HEK293 (cell line): ENCODE measurements at regions not wholly inside any gene's neighbourhood (a gene's known extent, or its start where the extent isn't known, plus 50 kb on each side); places are given as distances from the start of the nearest gene placed in this dataset.

Experiments used
- CTCF ChIP-seq: fragments of 450-650 bp; formaldehyde crosslinking; IDR thresholded peaks from 2 replicates; pipeline ENCODE4 v1.5.1; 2016; ENCODE audit warnings: missing biosample characterization, missing genetic modification characterization
- PRDM6 ChIP-seq: fragments of 450-650 bp; formaldehyde crosslinking; IDR thresholded peaks from 2 replicates; pipeline ENCODE4 v1.5.1; 2017; ENCODE audit warnings: missing biosample characterization, missing genetic modification characterization
- ZNF148 ChIP-seq: fragments of 450-650 bp; formaldehyde crosslinking; IDR thresholded peaks from 2 replicates; pipeline ENCODE4 v1.5.0; 2017; ENCODE audit warnings: missing biosample characterization, missing genetic modification characterization, borderline replicate concordance
- ZNF324 ChIP-seq: fragments of 450-650 bp; formaldehyde crosslinking; IDR thresholded peaks from 2 replicates; pipeline ENCODE4 v1.5.1; 2016; ENCODE audit warnings: missing biosample characterization, missing genetic modification characterization
- ZNF76 ChIP-seq: fragments of 450-650 bp; formaldehyde crosslinking; IDR thresholded peaks from 2 replicates; pipeline ENCODE4; 2016; ENCODE audit warnings: low read depth, missing biosample characterization, missing genetic modification characterization, borderline replicate concordance
- ZNF768 ChIP-seq: fragments of 450-650 bp; formaldehyde crosslinking; IDR thresholded peaks from 2 replicates; pipeline ENCODE4 v1.5.1; 2018; ENCODE audit warnings: missing biosample characterization, mild to moderate bottlenecking, missing genetic modification characterization

- TF ChIP-seq PRDM6 (tag by site-specific recombination) (no peak), ZNF768 (tag by site-specific recombination) (no peak), ZNF76 (tag by site-specific recombination) (no peak), CTCF (tag by site-specific recombination) (no peak), ZNF148 (tag by site-specific recombination) (no peak), ZNF324 (tag by site-specific recombination) (no peak)
These were observed 2670.8 kb downstream of the PCDH7 start for GRCh38 chr4:33390976-33391375.
